ENCODE measurements at regions not wholly inside any gene's neighbourhood (a gene's known extent, or its start where the extent isn't known, plus 50 kb on each side); places are given as distances from the start of the nearest gene placed in this dataset.
"Not testable (repeated sequence)": the region's sequence is repeated elsewhere in the genome, so short reads cannot be mapped to it uniquely, and the experiment has no call there.

- no peak overlapping the region for H3K27ac ChIP-seq
- H3K27me3 ChIP-seq, result no peaks in the 10 kb centered on the region
- TF ChIP-seq CTCF (IDR thresholded peaks at IDR 0.05), result no peak
- H3K36me3 ChIP-seq, result no peaks in the 10 kb centered on the region
- H3K4me1 ChIP-seq, result no peaks in the 10 kb centered on the region
- no peak for DNase-seq (ENCODE audit: low spot score)
- H3K9me3 ChIP-seq, result no peaks in the 10 kb centered on the region
- no peak overlapping the region for H3K4me3 ChIP-seq
These were observed 126.4 kb upstream of the FAT3 start for GRCh38 chr11:92098172-92098571.

- Histone ChIP-seq H3K9me3 (no peaks in the 10 kb centered on the region), H3K36me3 (no peaks in the 10 kb centered on the region), H3K27ac (no peak overlapping the region), H3K4me3 (no peak overlapping the region), H3K4me1 (no peaks in the 10 kb centered on the region), H3K27me3 (no peaks in the 10 kb centered on the region)
- no peak for DNase-seq (ENCODE audit: low spot score)
- TF ChIP-seq CTCF (IDR thresholded peaks at IDR 0.05), result no peak
These were observed 136.7 kb upstream of the FAT3 start for GRCh38 chr11:92087725-92088537.

GRCh38 chr11:92083123-92083522 lies 141.5 kb upstream of the FAT3 start:
- H3K4me3 ChIP-seq, result no peak overlapping the region
- no peak for DNase-seq (ENCODE audit: low spot score)
- no peaks in the 10 kb centered on the region for H3K4me1 ChIP-seq
- no peak for TF ChIP-seq CTCF (IDR thresholded peaks at IDR 0.05)
- no peaks in the 10 kb centered on the region for H3K36me3 ChIP-seq
- no peaks in the 10 kb centered on the region for H3K27me3 ChIP-seq
- peaks cover 0 to 10% of the 10 kb centered on the region in 2 donors for H3K9me3 ChIP-seq
- no peak overlapping the region for H3K27ac ChIP-seq

- no peaks in the 10 kb centered on the region for H3K27me3 ChIP-seq
- peaks cover 0 to 10% of the 10 kb centered on the region in 2 donors for H3K9me3 ChIP-seq
- H3K36me3 ChIP-seq, result no peaks in the 10 kb centered on the region
- H3K4me3 ChIP-seq, result no peak overlapping the region
- no peaks in the 10 kb centered on the region for H3K4me1 ChIP-seq
- DNase-seq (ENCODE audit: low spot score), result no peak
- no peak for TF ChIP-seq CTCF (IDR thresholded peaks at IDR 0.05)
- H3K27ac ChIP-seq, result no peak overlapping the region
These were observed 142.0 kb upstream of the FAT3 start for GRCh38 chr11:92082652-92083051.

GRCh38 chr11:92074498-92074897 lies 150.1 kb upstream of the FAT3 start:
- not testable (repeated sequence) for H3K4me1 ChIP-seq; H3K27me3 ChIP-seq; DNase-seq (ENCODE audit: low spot score); H3K27ac ChIP-seq; H3K36me3 ChIP-seq; H3K4me3 ChIP-seq
- H3K9me3 ChIP-seq, result peaks cover 0 to 30% of the 10 kb centered on the region in 2 donors

- Histone ChIP-seq H3K36me3 (no peaks in the 10 kb centered on the region), H3K27me3 (no peaks in the 10 kb centered on the region), H3K27ac (no peak overlapping the region), H3K9me3 (peaks cover 0 to 28% of the 10 kb centered on the region in 2 donors), H3K4me3 (no peak overlapping the region), H3K4me1 (no peaks in the 10 kb centered on the region)
- no peak for TF ChIP-seq CTCF (IDR thresholded peaks at IDR 0.05)
- DNase-seq (ENCODE audit: low spot score), result no peak
These were observed 153.0 kb upstream of the FAT3 start for GRCh38 chr11:92071660-92072059.

All from right atrium auricular region (tissue), 2 donors.